HT-29 (cell line): ENCODE measurements at regions not wholly inside any gene's neighbourhood (a gene's known extent, or its start where the extent isn't known, plus 50 kb on each side); places are given as distances from the start of the nearest gene placed in this dataset.
A peak's percentile ranks its signal among the peaks of the same experiment; 100 is the strongest.
"Not testable (repeated sequence)": the region's sequence is repeated elsewhere in the genome, so short reads cannot be mapped to it uniquely, and the experiment has no call there.

Experiments
- DNase-seq: peaks from one replicate; pipeline ENCODE4 v3.0.0-alpha.2; 2015; ENCODE audit warnings: low spot score

DNA sequence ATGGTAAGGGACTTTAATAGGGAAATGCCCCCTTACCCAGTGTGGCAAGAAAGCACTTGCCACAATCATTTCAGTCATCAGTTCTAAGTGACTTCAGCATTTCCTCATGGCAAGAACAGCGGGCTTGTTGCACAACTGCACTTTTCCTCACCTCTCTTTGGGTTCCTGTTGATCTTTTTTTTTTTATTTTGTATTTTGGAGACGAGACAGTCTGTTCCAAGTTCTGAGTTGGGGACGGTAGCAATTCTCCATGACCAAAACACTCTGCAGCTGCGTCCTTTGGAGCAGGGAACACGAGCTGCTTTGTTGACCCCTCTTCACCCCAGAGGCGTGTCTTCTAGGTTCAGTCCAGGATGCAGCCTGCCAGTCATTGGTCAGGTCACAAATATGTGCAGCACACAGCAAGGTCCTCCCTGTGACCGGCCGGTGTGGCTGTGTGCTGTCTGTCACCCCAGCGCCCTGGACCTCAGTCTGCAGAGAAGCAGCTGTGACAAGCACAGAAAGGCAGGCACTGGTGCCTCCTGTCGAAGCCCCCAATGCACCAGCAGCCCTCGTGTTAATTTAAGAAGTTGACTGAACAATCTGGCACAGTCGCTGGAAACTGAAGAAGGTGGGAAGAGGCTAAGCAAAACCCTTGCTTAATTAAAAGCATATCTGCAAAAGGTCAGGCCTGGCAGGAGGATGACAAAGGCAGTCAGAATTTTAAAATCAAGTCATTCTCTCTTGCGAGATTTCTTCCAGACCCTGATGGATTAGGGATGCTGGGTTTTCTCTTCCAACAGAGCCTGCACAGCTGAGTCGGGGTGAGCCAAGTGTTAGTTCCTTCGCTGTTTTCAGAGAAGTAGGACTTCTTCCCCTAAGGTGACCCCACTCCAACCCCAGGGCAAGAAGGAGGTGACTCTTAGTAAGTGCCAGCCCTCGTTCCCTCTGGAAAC is 96.7 kb upstream of the COPS8 start:
- DNase-seq: no peak

DNA sequence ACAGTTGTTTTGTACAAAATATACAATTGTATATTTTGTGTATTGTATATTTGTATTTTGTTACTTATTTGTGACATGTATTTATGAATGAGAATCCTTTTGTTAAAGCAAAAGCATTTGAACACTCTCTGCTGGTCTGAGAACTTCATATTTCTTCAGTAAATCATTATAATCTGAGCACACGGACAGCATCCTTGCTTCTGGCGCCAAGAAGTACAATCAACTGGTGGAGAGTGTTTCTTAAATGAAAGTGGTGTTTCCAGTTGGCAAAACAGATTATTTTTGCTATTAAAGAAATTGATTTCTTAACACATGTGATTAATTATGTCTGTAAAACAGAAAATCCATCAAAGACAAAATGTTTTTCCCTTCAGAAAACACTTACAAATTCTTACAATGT is 95.1 kb upstream of the COPS8 start:
- no peak for DNase-seq

DNA sequence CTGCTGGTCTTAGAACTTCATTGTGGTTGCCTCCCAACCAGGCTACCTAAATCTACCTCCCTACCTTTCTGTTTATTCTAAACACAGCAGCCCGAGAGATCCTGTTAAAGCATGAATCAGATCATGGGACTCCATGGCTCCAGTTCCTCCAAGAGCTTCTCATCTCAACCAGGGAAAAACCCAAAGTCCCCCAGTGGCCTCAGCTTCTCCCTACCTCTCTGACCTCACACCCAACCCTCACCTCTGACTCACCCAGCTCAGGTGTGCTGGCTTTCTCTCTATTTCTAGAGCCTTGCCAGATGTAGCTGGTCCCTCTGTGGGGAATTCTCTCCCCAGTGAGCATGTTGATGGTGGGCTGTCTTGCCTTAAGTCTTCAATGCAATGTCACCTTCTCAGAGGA is 93.8 kb upstream of the COPS8 start:
- no peak for DNase-seq

DNA sequence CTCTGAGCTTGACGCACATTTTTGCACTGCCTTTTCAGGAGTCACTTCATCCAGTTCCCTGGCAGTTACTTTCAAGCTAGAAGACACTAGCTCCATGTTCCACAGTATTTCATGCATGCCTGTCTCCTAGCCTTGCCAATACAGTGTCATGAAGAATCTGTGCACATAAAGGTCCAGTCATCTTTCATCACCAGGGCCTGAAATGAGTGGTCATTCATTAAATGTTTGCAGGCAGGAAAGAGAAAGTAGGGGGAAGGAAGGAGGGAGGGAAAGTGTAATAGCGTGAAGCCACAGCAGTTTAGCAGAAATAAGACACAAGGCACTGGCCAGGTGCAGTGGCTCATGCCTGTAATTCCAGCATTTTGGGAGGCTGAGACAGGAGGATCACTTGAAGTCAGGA is 92.4 kb upstream of the COPS8 start:
- no peak for DNase-seq

DNA sequence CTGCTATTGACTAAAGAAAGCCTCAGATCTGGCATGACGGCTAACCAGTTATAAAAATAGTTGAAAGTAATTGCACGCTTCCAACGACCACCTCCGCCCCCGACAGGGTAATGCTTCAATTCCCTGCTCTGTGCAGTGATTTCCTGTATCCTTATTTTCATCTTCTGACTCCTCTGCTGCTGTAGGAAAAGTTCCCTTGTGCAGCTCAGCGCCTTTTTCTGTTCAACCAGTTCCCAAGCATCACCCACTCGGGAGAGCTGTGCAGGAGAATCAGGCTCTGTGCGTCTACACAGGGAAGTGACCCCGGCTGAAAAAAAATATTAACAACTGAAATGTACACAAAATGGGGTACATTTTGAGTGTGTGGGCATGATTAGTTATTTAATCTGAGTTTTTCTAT is 91.3 kb upstream of the COPS8 start:
- DNase-seq: no peak

DNA sequence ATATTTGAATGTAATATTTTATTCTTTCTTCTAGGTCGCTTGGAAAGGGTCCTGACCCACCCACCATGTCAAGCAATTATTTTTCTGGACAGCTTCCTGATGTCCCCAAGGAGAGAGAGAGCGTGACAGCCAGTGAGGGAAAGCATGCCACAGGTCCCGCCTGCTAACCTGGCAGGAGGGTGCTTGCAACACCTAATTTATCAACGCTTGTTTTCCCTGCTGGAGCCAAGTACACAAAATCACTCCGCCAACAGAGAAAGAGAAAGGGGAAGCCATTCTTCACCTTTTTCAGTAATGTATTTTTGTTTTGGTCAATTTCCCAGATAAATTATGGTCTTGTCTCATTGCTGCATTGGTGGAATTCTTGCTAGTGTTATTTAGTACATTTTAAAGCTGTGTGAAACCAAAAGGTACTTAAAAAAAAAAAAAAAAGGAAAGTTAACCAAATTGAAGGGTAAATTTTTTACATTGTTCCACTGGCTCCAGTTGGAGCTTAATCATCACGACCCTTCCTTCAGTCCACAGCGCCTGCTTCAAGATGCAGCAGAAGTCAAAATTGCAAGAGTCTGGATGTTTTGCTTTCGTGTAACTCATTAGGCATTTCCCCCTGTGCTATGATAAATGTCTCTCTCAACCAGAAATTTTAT is 88.5 kb upstream of the COPS8 start:
- DNase-seq: no peak

DNA sequence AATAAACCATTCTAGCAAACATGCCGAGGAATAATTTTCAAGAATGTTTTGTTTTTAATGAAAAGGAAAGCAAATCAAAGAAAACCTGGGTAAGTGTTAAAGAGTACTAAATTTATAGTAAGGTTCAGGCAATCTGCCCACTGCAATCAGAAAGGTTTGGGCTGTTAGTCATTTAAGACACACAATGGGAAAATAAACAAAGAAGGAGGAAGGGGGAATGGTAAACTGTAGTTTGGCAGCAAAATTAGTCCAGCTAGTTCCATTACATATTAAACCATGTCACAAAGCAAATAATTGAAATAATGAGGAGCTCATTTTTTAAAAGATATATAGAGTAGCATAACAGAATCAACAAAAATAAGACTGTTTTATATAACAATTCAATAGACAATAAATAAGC is 87.5 kb upstream of the COPS8 start:
- DNase-seq: no peak

DNA sequence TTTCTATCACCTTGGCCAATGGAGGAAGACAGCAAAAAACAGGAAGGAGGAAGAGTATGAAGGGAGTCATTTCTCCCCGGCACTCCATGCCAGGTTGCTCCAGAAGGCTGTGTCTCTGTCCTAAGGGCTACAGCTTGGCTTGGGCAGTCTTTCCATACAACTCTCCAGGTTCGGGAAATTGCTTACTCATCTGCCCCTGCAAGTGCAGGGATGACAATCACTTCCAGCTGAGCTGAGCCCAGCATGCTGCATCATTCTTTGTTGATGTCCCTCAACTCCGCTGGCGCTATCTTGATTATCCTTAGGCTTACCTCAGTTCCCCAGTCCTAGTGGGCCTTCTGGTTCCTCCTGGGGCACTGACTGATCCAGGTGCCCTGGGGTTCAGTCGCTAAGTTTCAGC is 86.9 kb upstream of the COPS8 start:
- DNase-seq: no peak

DNA sequence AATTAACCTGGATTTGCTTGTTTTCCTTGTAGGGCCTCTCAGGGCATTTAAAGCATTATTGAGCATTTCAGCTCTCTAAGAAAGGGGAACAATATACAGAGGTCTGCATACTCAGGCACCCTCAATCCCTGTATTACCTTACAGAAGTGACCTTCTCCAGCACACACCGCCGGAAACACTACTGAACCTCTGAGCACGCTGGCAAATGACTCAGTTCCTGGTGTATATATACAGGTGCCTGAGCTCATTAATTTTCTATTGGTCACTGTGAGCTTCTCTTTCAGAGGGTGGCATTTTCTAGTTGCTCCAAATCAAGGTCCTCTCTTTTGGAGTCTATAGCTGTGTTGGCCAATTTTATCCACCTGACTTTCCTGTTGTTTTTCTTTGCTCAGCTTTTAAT is 85.2 kb upstream of the COPS8 start:
- DNase-seq: no peak

DNA sequence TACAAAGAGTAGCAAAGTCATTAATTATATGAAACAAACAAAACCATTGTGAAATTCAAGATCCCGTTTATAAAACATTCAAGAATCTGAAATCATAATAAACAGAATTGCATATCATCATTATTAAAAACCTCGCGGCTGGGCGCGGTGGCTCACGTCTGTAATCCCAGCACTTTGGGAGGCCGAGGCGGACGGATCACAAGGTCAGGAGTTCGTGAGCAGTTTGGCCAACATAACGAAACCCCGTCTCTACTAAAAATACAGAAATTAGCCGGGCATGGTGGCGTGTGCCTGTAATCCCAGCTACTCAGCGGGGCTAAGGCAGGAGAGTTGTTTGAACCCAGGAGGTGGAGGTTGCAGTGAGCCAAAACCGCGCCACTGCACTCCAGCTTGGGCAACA is 80.3 kb upstream of the COPS8 start:
- not testable (repeated sequence) for DNase-seq

DNA sequence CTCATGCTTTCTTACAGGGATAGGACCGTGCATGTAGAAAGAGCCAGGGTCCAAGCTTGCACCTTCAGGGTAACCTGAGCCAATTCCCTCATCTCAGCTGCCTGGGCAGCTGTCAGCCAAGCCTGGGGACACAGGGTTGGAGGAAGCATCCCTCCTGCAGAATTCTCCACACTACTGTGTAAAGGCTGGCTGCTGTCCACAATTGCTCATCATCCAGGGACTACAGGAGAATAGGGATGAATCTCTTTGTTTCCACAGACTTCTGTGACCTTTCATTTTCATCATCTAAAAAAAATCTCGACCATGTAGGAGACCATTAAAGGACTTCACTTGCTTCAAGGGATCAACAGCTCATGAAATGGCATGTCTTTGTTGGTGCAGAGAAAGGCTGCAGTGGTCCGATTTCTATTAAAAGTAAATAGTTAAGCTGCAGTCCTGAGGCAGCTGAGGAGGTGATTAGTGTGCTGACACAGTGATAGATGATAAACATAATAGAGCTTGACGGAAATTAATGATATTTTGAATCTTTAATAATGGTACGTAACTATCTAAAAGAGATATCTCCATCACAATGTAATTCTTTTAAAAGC is 74.4 kb upstream of the COPS8 start:
- DNase-seq: no peak

DNA sequence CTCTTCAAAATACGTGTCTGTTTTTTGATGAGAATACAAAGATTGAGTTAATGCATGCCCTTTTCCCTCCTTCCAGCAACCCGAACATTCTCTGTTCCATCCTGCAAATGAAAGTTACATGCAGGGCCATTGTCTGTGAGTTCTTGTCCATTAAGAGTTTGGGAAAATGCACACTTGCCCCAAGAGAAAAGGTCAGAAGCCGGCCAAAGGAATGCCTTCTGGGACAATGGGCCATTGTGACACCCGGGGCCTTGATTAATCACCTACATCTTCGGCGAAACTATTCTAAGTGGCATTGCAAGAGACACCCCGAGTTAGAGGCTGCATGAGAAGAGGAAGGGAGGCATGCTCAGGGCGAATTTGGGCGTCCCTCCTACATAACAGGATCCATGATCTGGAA is 73.7 kb upstream of the COPS8 start:
- no peak for DNase-seq

DNA sequence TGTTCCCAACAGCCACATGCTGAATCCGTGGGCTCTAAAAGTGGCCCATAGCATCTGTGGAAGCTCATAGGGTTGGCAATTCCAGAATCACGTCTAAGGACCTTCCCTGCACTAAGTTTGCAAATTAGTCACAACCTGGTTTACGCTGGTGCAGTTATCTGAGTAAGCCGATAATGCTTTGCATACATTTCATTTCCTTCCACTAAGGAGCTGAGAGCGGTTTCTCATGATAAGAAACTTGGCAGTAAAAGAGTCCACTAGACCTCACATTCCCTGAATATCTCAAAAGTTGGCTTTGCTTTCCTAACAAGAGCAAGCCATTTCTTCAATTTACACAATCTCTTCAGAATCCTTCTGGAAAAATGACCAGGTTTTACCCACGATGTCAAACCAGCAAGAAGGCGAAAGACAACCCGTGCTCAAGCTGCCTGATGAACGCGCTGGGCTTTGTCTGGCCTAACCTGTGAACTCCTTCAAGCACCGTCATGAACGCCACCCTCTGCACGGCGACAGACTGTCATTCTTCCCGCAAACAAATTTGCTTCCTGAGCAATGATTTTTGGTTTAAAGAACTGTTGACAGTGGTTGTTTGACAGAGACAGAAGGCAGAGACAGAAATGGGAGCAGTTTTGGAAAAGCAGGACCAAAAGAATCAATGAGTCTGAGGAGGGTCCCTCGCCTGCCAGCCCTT is 73.0 kb upstream of the COPS8 start:
- no peak for DNase-seq

DNA sequence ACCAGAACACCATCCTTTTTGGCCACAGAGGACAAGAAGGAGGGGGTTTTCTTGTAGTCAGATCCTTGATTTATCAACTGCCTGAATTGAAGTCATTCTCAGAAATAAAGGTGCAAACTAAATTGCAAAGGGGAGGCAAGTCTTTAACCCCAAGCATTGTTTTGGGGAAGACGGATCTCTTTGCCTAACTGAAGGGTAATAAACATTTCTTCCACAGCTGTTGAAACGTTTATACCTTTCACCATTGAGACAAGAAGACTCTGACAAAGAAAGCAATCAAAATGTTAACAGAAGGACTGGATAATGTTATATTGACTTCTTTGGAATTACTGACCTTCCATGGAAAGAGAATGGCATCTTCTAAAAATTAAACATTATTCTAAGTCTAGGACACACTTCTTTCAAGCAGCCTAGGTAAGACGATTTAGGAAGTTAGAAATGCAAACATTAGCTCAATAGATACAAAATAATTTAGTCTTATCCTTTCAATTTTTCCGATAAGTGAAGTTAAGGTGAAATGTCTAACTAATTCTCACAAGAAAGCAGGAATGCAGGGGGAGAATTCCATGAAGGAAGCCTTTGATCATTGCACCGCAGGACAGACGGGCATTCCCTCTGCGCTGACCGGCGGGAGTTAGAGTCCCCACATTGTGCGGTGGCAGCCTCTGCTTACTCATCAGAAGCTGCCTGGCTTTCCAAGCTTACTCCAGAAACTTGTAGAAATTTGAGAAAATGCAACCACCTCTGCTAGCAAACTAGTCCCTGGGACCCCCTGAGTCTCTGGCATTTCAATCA is 69.4 kb upstream of the COPS8 start:
- DNase-seq: no peak

DNA sequence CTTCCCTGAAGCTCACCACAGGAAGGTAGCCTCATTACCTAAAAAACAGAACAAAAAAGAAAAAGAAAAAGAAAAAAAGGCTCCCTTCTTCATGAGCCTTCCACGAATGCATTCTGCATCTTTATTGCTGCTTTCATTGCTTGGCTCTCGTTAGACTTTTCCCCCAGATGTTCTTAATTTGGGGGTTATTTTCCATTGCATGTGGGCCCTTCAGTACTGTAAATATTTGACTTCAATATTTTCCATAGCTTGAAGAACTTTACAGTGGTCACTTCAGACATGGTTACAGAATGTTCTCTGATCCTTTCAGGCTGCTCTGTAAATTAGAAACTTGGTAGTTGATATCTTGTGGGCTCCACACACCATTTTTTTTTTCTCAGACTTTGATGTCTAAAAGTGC is 65.6 kb upstream of the COPS8 start:
- DNase-seq: no peak

DNA sequence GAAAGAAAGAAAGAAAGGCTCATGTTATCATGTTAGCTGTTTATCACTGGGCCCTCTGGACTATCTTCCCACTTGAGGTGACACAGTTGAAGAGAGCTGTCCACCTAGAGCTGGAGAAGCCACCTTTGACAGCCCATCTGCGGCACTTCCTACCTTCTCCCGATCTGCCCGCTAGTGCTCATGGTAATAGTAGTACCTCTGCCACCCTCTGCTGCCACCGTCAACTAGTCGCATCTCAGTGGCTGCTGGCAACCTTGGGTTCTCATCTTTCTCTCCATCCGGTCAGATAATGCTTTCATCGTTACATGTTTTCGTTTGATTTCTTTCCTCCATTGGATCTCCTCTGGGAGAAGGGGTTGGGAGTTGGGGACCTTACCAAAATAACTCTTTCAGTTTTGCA is 63.2 kb upstream of the COPS8 start:
- no peak for DNase-seq

DNA sequence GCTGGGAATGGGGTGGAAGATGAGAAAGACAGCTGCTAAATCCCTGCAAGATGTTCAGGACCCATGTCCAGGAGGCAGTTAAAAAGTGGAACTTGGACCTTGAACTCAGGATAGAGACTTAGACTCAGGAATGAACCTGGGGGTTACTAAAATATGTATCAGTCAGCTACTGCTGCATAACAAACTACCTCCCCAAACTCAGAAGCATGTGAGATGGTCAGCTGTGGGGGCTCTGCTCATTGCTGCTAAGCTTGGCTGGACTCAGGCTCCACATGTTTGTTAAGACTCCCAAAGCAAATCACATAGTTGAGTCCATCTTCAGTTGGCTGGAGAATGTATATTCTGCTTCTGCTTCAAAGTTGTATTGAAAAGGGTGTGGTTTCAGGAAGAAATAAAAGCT is 61.4 kb upstream of the COPS8 start:
- DNase-seq: no peak

DNA sequence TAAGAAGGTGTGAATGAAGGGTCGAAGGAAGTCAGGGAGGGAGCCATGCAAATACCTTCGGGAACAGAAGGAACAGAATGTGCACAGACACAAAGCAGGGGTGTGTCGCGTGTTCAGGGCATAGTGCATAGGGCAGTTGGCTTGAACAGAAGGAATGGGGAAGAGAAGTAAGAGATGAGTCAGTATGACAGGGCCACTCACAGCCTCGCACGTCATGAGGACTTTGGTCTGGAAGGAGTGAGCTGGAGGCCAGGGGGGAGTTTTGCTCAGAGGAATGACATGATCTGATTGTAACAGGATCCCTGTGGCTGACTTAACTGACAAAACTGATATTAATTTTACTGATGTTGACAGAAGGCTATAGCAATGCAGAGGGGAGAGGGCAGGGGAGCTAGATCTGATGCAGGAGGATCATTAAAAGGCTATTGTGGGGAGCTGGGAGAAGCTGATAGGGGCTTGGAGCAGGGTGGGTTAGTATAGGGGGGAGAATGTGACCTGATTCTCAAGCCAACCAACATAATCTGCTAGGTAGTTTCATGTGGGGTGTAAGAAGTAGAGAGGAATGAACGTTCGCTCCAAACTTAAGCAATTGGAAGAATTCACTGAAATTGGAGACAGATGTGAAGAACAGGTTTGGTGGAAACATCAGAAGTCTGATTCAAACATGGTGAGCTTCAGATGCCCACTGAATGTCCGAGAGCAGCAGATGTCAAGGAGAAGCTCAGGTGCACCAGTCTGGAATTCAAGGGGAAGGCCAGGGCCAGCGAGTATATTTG is 60.4 kb upstream of the COPS8 start:
- DNase-seq: peak; percentile 74

DNA sequence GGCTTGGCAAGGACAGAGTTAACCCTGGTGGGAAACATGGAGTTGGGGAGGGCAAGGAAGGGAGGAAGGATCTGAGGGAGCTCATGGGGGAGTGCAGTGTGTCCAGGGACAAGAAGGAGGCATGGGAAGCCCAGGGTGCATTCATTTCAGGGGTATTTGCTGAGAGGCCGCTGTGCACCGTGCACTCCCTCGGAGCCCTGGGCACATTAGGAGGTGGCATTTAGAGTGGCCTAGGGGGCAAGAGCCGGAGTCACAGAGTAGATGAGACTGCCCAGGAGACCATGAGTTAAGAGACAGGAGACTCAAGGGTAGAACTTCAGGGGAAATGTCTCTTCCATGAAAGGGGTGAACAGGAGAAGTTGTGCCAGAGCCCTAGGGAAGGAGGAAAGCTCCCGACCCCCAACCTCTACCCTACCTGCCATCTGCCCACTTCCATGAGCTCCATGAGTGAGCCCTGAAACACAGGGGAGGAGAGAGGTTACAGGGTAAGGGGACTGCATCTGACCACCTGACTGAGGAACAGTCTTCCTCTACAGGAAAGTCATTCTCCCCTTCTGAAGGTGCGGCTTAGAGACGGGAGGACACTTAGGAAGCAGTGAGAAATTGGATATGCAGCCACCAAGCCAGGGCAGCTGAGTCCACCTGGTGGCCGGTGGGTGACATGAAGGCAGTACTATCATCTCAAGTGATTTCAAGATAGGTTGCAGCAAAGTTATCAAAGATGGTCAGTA is 58.5 kb upstream of the COPS8 start:
- peak; percentile 74 for DNase-seq

DNA sequence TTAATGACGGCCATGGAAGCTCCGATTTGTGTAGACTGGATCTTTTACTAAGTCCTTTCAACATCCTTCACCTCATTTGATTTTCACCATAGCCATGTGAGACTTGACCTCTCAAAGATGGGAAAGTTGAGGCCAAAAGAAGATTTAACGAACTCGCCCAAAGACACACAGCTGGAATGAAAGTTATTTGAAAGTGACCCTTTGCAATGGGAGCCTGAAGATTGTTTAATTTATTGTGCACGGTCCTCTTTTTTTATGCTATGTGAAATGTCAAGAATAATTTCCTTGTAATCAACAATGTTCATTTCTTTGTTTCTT is 58.0 kb upstream of the COPS8 start:
- DNase-seq: no peak
